ENCODE measurements at regions not wholly inside any gene's neighbourhood (a gene's known extent, or its start where the extent isn't known, plus 50 kb on each side); places are given as distances from the start of the nearest gene placed in this dataset.
A peak's percentile ranks its signal among the peaks of the same experiment; 100 is the strongest.

DNA sequence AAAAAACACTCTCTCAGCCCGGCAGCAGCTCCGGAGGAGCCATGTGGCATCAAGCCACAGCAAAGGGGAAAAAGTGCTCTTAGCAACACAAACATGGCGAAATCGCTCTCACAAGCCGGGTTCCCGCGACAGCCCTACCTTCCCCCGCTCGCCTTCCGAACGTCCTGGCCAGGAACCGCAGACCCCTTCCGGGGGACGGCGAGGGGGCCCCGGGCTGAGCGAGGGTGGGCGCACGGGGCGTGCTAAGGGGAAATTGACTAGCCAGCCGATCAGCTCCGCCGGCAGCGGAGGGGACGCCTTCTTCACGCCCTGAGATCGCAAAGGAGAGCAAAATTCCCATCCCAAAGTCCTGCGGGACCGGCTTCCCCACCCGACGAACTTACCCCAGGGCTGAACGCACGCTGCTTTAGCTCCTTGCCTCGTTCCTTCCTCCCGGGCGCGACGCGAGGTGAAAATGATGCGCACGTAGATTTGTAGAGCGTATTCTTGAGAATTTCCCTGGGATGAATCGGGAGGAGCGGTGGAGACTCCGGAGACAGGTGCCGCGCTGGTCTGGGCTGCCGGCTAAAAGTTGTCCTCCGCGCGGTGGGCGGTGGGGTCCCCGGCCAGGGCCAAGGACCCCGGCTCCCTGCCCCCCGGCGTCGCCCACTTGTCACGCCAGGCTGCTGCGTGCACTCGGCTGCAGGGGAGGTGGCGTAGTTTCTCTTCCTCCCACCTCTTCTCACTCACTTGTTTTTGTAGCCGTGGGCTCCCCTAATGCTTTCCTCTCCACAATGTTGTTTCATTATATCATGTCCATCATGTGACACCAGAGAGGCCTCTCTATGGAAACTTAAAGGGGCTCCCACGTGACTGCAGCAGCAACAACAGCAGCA, 220.1 kb upstream of the MKLN1 start:
- in situ Hi-C loops (cut with MboI; ENCODE audit: low sequenced_read_pairs in 4 of 4) = loop anchor here in 1 of 4 donors (10.0 kb wide), 1 partner anchor 177 kb away; no protein-coding TSS in a partner anchor
- peak overlapping the region; percentile 95 to 100 (median 98) for H3K27ac ChIP-seq
- peaks cover 31 to 35% of the 10 kb centered on the region in 2 donors for H3K4me1 ChIP-seq
- TF ChIP-seq POLR2A (IDR thresholded peaks at IDR 0.05) = peak; percentile 86 to 99
- TF ChIP-seq, protein P1, sequence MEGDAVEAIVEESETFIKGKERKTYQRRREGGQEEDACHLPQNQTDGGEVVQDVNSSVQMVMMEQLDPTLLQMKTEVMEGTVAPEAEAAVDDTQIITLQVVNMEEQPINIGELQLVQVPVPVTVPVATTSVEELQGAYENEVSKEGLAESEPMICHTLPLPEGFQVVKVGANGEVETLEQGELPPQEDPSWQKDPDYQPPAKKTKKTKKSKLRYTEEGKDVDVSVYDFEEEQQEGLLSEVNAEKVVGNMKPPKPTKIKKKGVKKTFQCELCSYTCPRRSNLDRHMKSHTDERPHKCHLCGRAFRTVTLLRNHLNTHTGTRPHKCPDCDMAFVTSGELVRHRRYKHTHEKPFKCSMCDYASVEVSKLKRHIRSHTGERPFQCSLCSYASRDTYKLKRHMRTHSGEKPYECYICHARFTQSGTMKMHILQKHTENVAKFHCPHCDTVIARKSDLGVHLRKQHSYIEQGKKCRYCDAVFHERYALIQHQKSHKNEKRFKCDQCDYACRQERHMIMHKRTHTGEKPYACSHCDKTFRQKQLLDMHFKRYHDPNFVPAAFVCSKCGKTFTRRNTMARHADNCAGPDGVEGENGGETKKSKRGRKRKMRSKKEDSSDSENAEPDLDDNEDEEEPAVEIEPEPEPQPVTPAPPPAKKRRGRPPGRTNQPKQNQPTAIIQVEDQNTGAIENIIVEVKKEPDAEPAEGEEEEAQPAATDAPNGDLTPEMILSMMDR (IDR thresholded peaks at IDR 0.05 in 4 of 5, conservative IDR thresholded peaks at IDR 0.05 in 1 of 5) = peak in 2 of 5 experiments; percentile 12 to 36
- peak; percentile 53 to 65 for ATAC-seq
- H3K36me3 ChIP-seq = peaks cover 0 to 41% of the 10 kb centered on the region in 2 donors
- H3K4me3 ChIP-seq = peak overlapping the region; percentile 78 to 97 (median 94)
- H3K9me3 ChIP-seq = no peaks in the 10 kb centered on the region
- intact Hi-C loops (cut with DNase I; ENCODE audit: low total_unique reads) = loop anchor here (1.0 to 10.0 kb wide), 6 partner anchors 95 to 387 kb away; partner anchors contain the start of gene MKLN1
- DNase-seq = peak; percentile 84 to 90
- H3K27me3 ChIP-seq = no peaks in the 10 kb centered on the region

DNA sequence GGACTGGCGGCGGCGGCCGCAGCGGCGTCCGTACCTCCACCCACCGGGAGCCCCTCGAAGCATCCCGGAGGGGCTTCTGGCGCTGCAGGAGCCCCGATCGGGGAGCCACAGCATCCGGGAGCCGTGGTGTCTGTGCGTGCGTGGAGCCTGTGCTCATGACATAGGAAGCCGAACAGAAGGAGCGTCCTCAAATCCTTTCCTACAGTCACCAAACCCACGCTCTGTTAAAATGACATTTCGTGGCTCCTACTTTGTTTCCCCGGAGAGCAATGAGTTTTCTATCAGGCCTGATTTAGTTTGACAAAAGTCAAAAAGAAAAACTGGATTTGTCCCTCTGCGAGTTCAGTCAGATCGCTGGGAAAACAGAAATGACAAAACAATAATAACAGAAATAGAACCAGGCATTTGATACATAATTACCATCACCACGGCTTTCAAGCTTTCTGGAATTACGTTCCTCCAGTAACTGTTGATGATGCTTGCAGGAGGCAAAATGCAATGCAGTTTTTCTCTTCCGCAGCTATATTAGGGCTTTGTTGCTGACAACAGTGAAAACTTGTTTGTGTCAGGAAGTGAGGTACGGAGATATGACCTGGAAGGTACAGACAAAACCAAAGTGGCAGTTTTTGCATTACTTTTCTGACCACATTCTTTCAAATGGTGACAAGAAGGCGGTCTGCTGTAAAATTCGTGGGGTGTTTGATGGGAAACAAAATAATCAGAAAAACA, 219.3 kb upstream of the MKLN1 start:
- Histone ChIP-seq H3K4me3 (peak overlapping the region; percentile 78 to 97 (median 94)), H3K36me3 (peaks cover 0 to 33% of the 10 kb centered on the region in 2 donors), H3K27me3 (no peaks in the 10 kb centered on the region), H3K27ac (peak overlapping the region; percentile 95 to 100 (median 98)), H3K4me1 (peaks cover 26 to 33% of the 10 kb centered on the region in 2 donors), H3K9me3 (no peaks in the 10 kb centered on the region)
- intact Hi-C loops (cut with DNase I; ENCODE audit: low total_unique reads) = loop anchor here (5.0 to 10.0 kb wide), 5 partner anchors 96 to 386 kb away; no protein-coding TSS in a partner anchor
- peak; percentile 45 to 79 for TF ChIP-seq POLR2A (IDR thresholded peaks at IDR 0.05)
- TF ChIP-seq, protein P1 (IDR thresholded peaks at IDR 0.05 in 4 of 5, conservative IDR thresholded peaks at IDR 0.05 in 1 of 5) = peak in 1 of 5 experiments; percentile 12
- DNase-seq (no peak), ATAC-seq (no peak)
- in situ Hi-C loops (cut with MboI; ENCODE audit: low sequenced_read_pairs in 4 of 4) = loop anchor here in 1 of 4 donors (10.0 kb wide), 1 partner anchor 176 kb away; no protein-coding TSS in a partner anchor

DNA sequence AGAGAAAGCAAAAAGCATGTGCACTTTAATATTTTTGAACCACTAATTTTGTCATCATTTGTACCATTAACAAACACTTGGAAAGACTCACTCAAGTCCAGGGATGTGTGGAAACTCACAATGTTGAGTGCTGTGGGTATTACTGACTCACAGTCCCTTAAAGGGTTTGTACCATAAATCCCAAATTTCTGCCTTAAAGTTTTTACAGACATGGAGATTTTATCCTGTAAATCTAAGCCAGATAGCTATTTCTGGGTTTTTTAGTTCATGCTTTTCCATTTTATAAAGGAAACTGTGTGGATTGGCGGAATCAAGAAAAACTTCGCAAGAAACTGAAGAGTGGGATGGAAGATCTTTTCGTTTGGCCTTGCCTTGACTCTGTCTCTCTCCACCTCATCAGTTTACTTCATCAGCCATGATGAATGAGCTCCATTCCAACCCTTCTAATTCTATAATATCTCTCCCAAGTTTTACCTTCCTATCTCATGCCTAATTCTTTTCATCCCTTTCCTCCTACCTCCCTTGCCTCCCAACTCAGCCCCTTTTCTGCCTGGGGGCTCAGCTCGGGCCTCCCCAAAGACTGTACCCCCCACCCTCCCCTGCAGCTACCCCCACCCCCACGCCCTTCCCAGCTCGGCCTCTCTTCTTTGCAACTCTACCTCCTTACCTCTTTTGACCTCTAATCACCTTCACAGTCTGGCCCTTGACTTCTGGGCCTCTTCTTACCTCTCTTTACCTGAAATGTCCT, 218.5 kb upstream of the MKLN1 start:
- Histone ChIP-seq H3K27me3 (no peaks in the 10 kb centered on the region), H3K4me3 (peak overlapping the region; percentile 78 to 97 (median 94)), H3K4me1 (peaks cover 18 to 25% of the 10 kb centered on the region in 2 donors), H3K27ac (peak overlapping the region; percentile 95 to 100 (median 98)), H3K9me3 (no peaks in the 10 kb centered on the region), H3K36me3 (peaks cover 0 to 28% of the 10 kb centered on the region in 2 donors)
- intact Hi-C loops (cut with DNase I; ENCODE audit: low total_unique reads) (loop anchor here (1.0 to 10.0 kb wide), 6 partner anchors 78 to 386 kb away; no protein-coding TSS in a partner anchor), in situ Hi-C loops (cut with MboI; ENCODE audit: low sequenced_read_pairs in 4 of 4) (loop anchor here in 1 of 4 donors (10.0 kb wide), 1 partner anchor 176 kb away; no protein-coding TSS in a partner anchor)
- DNase-seq (no peak), ATAC-seq (peak; percentile 29 to 30)
- TF ChIP-seq, protein P1 (IDR thresholded peaks at IDR 0.05 in 4 of 5, conservative IDR thresholded peaks at IDR 0.05 in 1 of 5) = no peak
- no peak for TF ChIP-seq POLR2A (IDR thresholded peaks at IDR 0.05)

Measured in gastrocnemius medialis (tissue), 4 donors.